CD14-positive monocyte (primary cell): ENCODE measurements at regions not wholly inside any gene's neighbourhood (a gene's known extent, or its start where the extent isn't known, plus 50 kb on each side); places are given as distances from the start of the nearest gene placed in this dataset.
A peak's percentile ranks its signal among the peaks of the same experiment; 100 is the strongest.

Experiments
- DNase-seq, 3 donors: peaks; one replicate each; pipeline ENCODE4 v3.0.0-alpha.2; 2011 to 2022
- H2AFZ ChIP-seq: 2 replicates; pipeline ENCODE4 v1.6.0; 2012; ENCODE audit warnings: mild to moderate bottlenecking, low read depth, low read length, inconsistent platforms; ENCODE audit not compliant: insufficient read depth, poor library complexity, severe bottlenecking
- H3K27ac ChIP-seq, 2 donors: 1 replicate in 1 of 2; 2 replicates in 1 of 2; pipeline ENCODE4 v1.5.1; 2012 to 2013; ENCODE audit warnings: low read length in 2 of 2, control low read depth in 1 of 2, inconsistent platforms in 1 of 2, low read depth in 1 of 2, mild to moderate bottlenecking in 1 of 2
- H3K27me3 ChIP-seq, 2 donors: one replicate each; pipeline versions ENCODE4 v1.6.0 to v1.6.1; 2011 to 2013; ENCODE audit warnings: low read length in 2 of 2; ENCODE audit not compliant: control insufficient read depth in 2 of 2, insufficient read depth in 2 of 2
- H3K36me3 ChIP-seq, 2 donors: replicated peaks in 1 of 2; 1 replicate in 1 of 2; 2 replicates in 1 of 2; pipeline versions ENCODE4 v1.5.1 to v1.6.1; 2012 to 2013; ENCODE audit warnings: low read length in 2 of 2, control low read depth in 1 of 2, inconsistent platforms in 1 of 2, mild to moderate bottlenecking in 1 of 2; ENCODE audit not compliant: insufficient read depth in 2 of 2, control insufficient read depth in 1 of 2
- H3K4me1 ChIP-seq, 2 donors: 1 replicate in 1 of 2; 2 replicates in 1 of 2; pipeline versions ENCODE4 v1.5.1 to v1.6.1; 2012 to 2013; ENCODE audit warnings: low read length in 2 of 2, control low read depth in 1 of 2, inconsistent platforms in 1 of 2, mild to moderate bottlenecking in 1 of 2, moderate library complexity in 1 of 2; ENCODE audit not compliant: insufficient read depth in 2 of 2, control insufficient read depth in 1 of 2
- H3K4me2 ChIP-seq: replicated peaks from 2 replicates; pipeline ENCODE3; 2012; ENCODE audit warnings: low read length, moderate library complexity, mild to moderate bottlenecking; ENCODE audit not compliant: poor library complexity, severe bottlenecking; ENCODE audit errors: extremely low read depth
- H3K4me3 ChIP-seq, 3 experiments: fragments of 200-600 bp in 1 of 3; sonication (generic) in 1 of 3; replicated peaks in 1 of 3; 1 replicate in 2 of 3; 2 replicates in 1 of 3; pipeline ENCODE4 v1.5.1; 2011 to 2013; ENCODE audit warnings: low read length in 3 of 3, mild to moderate bottlenecking in 3 of 3, control low read depth in 2 of 3, low read depth in 2 of 3, inconsistent platforms in 1 of 3, moderate library complexity in 1 of 3
- H3K79me2 ChIP-seq: 2 replicates; pipeline ENCODE4 v1.6.0; 2012; ENCODE audit warnings: mild to moderate bottlenecking, control low read depth, inconsistent platforms, low read length, moderate library complexity; ENCODE audit not compliant: insufficient read depth
- H3K9ac ChIP-seq: 2 replicates; pipeline ENCODE4 v1.6.0; 2017; ENCODE audit warnings: low read length, mild to moderate bottlenecking; ENCODE audit not compliant: insufficient read depth, poor library complexity, severe bottlenecking
- H3K9me3 ChIP-seq, 2 donors: replicated peaks in 1 of 2; 1 replicate in 1 of 2; 2 replicates in 1 of 2; pipeline versions ENCODE4 v1.5.1 to v1.6.1; 2012 to 2013; ENCODE audit warnings: low read length in 2 of 2, control low read depth in 1 of 2; ENCODE audit not compliant: control insufficient read depth in 1 of 2, insufficient read depth in 1 of 2
- H4K20me1 ChIP-seq: 2 replicates; pipeline ENCODE4 v1.6.0; 2012; ENCODE audit warnings: mild to moderate bottlenecking, low read length, control low read depth, moderate library complexity; ENCODE audit not compliant: insufficient read depth
- H3K27ac Mint-ChIP-seq, 7 donors: one replicate each; pipeline ENCODE4 v1.8.0; 2020; ENCODE audit warnings: mild to moderate bottlenecking in 7 of 7, mixed read lengths in 7 of 7, moderate library complexity in 6 of 7, inconsistent platforms in 2 of 7
- H3K27me3 Mint-ChIP-seq, 3 donors: one replicate each; pipeline ENCODE4 v1.8.0; 2021 to 2022; ENCODE audit warnings: low read depth in 3 of 3, mild to moderate bottlenecking in 3 of 3, mixed read lengths in 3 of 3, moderate library complexity in 3 of 3, inconsistent platforms in 1 of 3
- H3K36me3 Mint-ChIP-seq, 2 donors: one replicate each; pipeline ENCODE4 v1.8.0; 2020; ENCODE audit warnings: mixed read lengths in 2 of 2, inconsistent platforms in 1 of 2, mild to moderate bottlenecking in 1 of 2
- H3K4me1 Mint-ChIP-seq: one replicate; pipeline ENCODE4 v1.8.0; 2020; ENCODE audit warnings: mild to moderate bottlenecking, mixed read lengths
- H3K4me3 Mint-ChIP-seq, 2 donors: one replicate each; pipeline ENCODE4 v1.8.0; 2020; ENCODE audit warnings: mild to moderate bottlenecking in 2 of 2, mixed read lengths in 2 of 2, moderate library complexity in 1 of 2
- H3K9me3 Mint-ChIP-seq, 7 donors: one replicate each; pipeline ENCODE4 v1.8.0; 2020 to 2022; ENCODE audit warnings: mixed read lengths in 7 of 7, mild to moderate bottlenecking in 6 of 7, moderate library complexity in 6 of 7, inconsistent platforms in 2 of 7
- CTCF ChIP-seq: fragments of 200-600 bp; IDR thresholded peaks from one replicate; pipeline ENCODE4 v1.8.0; 2022; ENCODE audit warnings: antibody characterized with exemption, mild to moderate bottlenecking
- WGBS: methylation state at CpG from one replicate; pipeline ENCODE4 v1.1.5; 2013; ENCODE audit warnings: missing lambda C conversion rate; ENCODE audit not compliant: insufficient coverage; 5-methylcytosine and 5-hydroxymethylcytosine counted together
- intact Hi-C, 2 donors: fragments of 100-400 bp; cut with micrococcal nuclease; formaldehyde crosslinking; loops; one replicate each; pipeline versions ENCODE4 v1.15.0 to v1.15.1; 2023

- peaks cover 0 to 1% (median 0%) of the 10 kb centered on the region in 7 donors for H3K9me3 Mint-ChIP-seq
- DNase-seq: peak in 2 of 3 donors; percentile 20 to 27
- peaks cover 50% of the 10 kb centered on the region for H3K4me1 Mint-ChIP-seq
- Histone ChIP-seq H3K79me2 (no peaks in the 10 kb centered on the region), H3K27me3 (no peaks in the 10 kb centered on the region), H3K9me3 (no peaks in the 10 kb centered on the region), H3K27ac (no peak overlapping the region), H4K20me1 (no peaks in the 10 kb centered on the region), H3K36me3 (no peaks in the 10 kb centered on the region), H3K4me3 (no peak overlapping the region), H3K4me2 (no peak overlapping the region), H3K4me1 (peaks cover 41 to 46% of the 10 kb centered on the region in 2 donors), H2AFZ (no peak overlapping the region), H3K9ac (no peak overlapping the region)
- peaks cover 1 to 10% (median 3%) of the 10 kb centered on the region in 3 donors for H3K27me3 Mint-ChIP-seq
- peaks cover 0 to 5% of the 10 kb centered on the region in 2 donors for H3K36me3 Mint-ChIP-seq
- H3K4me3 Mint-ChIP-seq: no peak overlapping the region
- TF ChIP-seq CTCF: peak; percentile 11
- 60% methylated on average over 4 of the region's 6 CpGs for WGBS
- peak overlapping the region in 2 of 7 donors; percentile 46 to 68 for H3K27ac Mint-ChIP-seq
- intact Hi-C loops: no loop called here
Observed at GRCh38 chr20:23200914-23201313, 114.8 kb upstream of the CD93 start.

GRCh38 chr20:23200413-23200812, 114.3 kb upstream of the CD93 start:
- peaks cover 0 to 5% of the 10 kb centered on the region in 2 donors for H3K36me3 Mint-ChIP-seq
- Histone ChIP-seq H3K36me3 (no peaks in the 10 kb centered on the region), H3K4me2 (no peak overlapping the region), H2AFZ (no peak overlapping the region), H3K9ac (no peak overlapping the region), H3K79me2 (no peaks in the 10 kb centered on the region), H3K27ac (no peak overlapping the region), H3K4me1 (peaks cover 38 to 51% of the 10 kb centered on the region in 2 donors), H3K9me3 (no peaks in the 10 kb centered on the region), H3K27me3 (no peaks in the 10 kb centered on the region), H3K4me3 (no peak overlapping the region), H4K20me1 (no peaks in the 10 kb centered on the region)
- H3K27me3 Mint-ChIP-seq: peaks cover 1 to 9% (median 1%) of the 10 kb centered on the region in 3 donors
- intact Hi-C loops: no loop called here
- peak; percentile 65 to 71 (median 68) for DNase-seq
- peaks cover 51% of the 10 kb centered on the region for H3K4me1 Mint-ChIP-seq
- peak overlapping the region in 4 of 7 donors; percentile 9 to 68 (median 32) for H3K27ac Mint-ChIP-seq
- peaks cover 0 to 2% (median 0%) of the 10 kb centered on the region in 7 donors for H3K9me3 Mint-ChIP-seq
- 51% methylated on average over 10 of the region's 12 CpGs for WGBS
- no peak for TF ChIP-seq CTCF
- H3K4me3 Mint-ChIP-seq: no peak overlapping the region
